SK-N-SH (cell line): ENCODE measurements at regions not wholly inside any gene's neighbourhood (a gene's known extent, or its start where the extent isn't known, plus 50 kb on each side); places are given as distances from the start of the nearest gene placed in this dataset.

Experiments used
- CTCF ChIA-PET: fragments of 300-600, 350-600 bp; formaldehyde crosslinking; extraction: SDS; loops from one replicate; lab custom pipeline; 2021; lab: Yijun Ruan, JAX
- POLR2A ChIA-PET: fragments of 350-600 bp; sonication (Branson Sonifier 250); formaldehyde crosslinking; extraction: SDS; loops from one replicate; lab custom pipeline; 2020; ENCODE audit warnings: antibody characterized with exemption, inconsistent platforms; lab: Yijun Ruan, JAX
- DNase-seq: peaks from one replicate; pipeline ENCODE4 v3.0.0; 2012
- H2AFZ ChIP-seq: fragments of 200-600 bp; sonication (generic); 2 replicates; pipeline ENCODE4 v1.8.1; 2016; ENCODE audit warnings: antibody characterized with exemption, mild to moderate bottlenecking, low read depth
- H3F3A ChIP-seq: fragments of 200-600 bp; sonication (generic); replicated peaks from 2 replicates; pipeline ENCODE3; 2016; ENCODE audit warnings: antibody characterized with exemption, mild to moderate bottlenecking; ENCODE audit not compliant: insufficient read depth
- H3K27ac ChIP-seq, 2 experiments: fragments of 200-500 bp in 1 of 2; fragments of 200-600 bp in 1 of 2; sonication (Bioruptor generic) in 1 of 2; sonication (generic), shearing (Covaris generic) in 1 of 2; 2 replicates each; pipeline versions ENCODE4 v1.5.1 to v1.6.1; 2014 to 2016; ENCODE audit warnings: low read depth in 2 of 2, inconsistent platforms in 1 of 2, low read length in 1 of 2, mild to moderate bottlenecking in 1 of 2, mixed read lengths in 1 of 2
- H3K27me3 ChIP-seq: fragments of 200-600 bp; sonication (generic), shearing (Covaris generic); 2 replicates; pipeline ENCODE4 v1.6.1; 2016; ENCODE audit warnings: mixed run types; ENCODE audit not compliant: insufficient read depth
- H3K36me3 ChIP-seq, 2 experiments: fragments of 200-500 bp in 1 of 2; fragments of 200-600 bp in 1 of 2; sonication (Bioruptor generic) in 1 of 2; sonication (generic) in 1 of 2; replicated peaks in 1 of 2; 2 replicates each; pipeline versions ENCODE3 to v1.5.1; 2014 to 2016; ENCODE audit warnings: low read length in 1 of 2, mild to moderate bottlenecking in 1 of 2; ENCODE audit not compliant: insufficient read depth in 2 of 2, control insufficient read depth in 1 of 2
- H3K4me1 ChIP-seq, 2 experiments: fragments of 200-500 bp in 1 of 2; fragments of 200-600 bp in 1 of 2; sonication (Bioruptor generic) in 1 of 2; sonication (generic), shearing (Covaris generic) in 1 of 2; 2 replicates each; pipeline versions ENCODE4 v1.5.1 to v1.6.1; 2014 to 2016; ENCODE audit warnings: low read depth in 1 of 2, low read length in 1 of 2, mixed run types in 1 of 2; ENCODE audit not compliant: insufficient read depth in 2 of 2, control insufficient read depth in 1 of 2
- H3K4me2 ChIP-seq: fragments of 200-600 bp; sonication (generic), shearing (Covaris generic); 2 replicates; pipeline ENCODE4 v1.6.1; 2017; ENCODE audit warnings: mixed run types
- H3K4me3 ChIP-seq, 2 experiments: fragments of 200-500 bp in 1 of 2; fragments of 200-600 bp in 1 of 2; sonication (Bioruptor generic) in 1 of 2; sonication (generic), shearing (Covaris generic) in 1 of 2; 2 replicates each; pipeline versions ENCODE4 v1.5.1 to v1.8.1; 2014 to 2016; ENCODE audit warnings: low read depth in 2 of 2, inconsistent platforms in 1 of 2, low read length in 1 of 2, mild to moderate bottlenecking in 1 of 2, mixed read lengths in 1 of 2, moderate library complexity in 1 of 2
- H3K79me2 ChIP-seq: fragments of 200-600 bp; sonication (generic); 2 replicates; pipeline ENCODE4 v1.8.1; 2017; ENCODE audit warnings: mild to moderate bottlenecking; ENCODE audit not compliant: insufficient read depth
- H3K9ac ChIP-seq: fragments of 200-600 bp; sonication (generic); 2 replicates; pipeline ENCODE4 v1.6.1; 2017; ENCODE audit warnings: mixed run types
- H3K9me2 ChIP-seq: fragments of 200-600 bp; sonication (generic); 2 replicates; pipeline ENCODE4 v1.6.1; 2017; ENCODE audit warnings: mixed run types
- H3K9me3 ChIP-seq: fragments of 200-600 bp; sonication (generic); 2 replicates; pipeline ENCODE4 v1.6.1; 2017; ENCODE audit warnings: mixed run types, mild to moderate bottlenecking, moderate library complexity
- H4K20me1 ChIP-seq: fragments of 200-600 bp; sonication (generic); 2 replicates; pipeline ENCODE4 v1.6.1; 2017; ENCODE audit warnings: mild to moderate bottlenecking, mixed run types; ENCODE audit not compliant: insufficient read depth
- CHD2 ChIP-seq: fragments of 150-350 bp; IDR thresholded peaks from 2 replicates; pipeline ENCODE4 v1.6.1; 2018; ENCODE audit warnings: low read length; ENCODE audit not compliant: partially characterized antibody
- EZH2phosphoT487 ChIP-seq: fragments of 200-600 bp; sonication (generic); IDR thresholded peaks from 2 replicates; pipeline ENCODE4 v1.6.1; 2017; ENCODE audit warnings: low read depth, mixed run types, mild to moderate bottlenecking, antibody characterized with exemption, moderate library complexity, borderline replicate concordance
- FOSL2 ChIP-seq: IDR thresholded peaks from 2 replicates; pipeline ENCODE4 v1.4.0; 2012; ENCODE audit warnings: low read depth, mild to moderate bottlenecking, moderate library complexity, borderline replicate concordance
- FOXM1 ChIP-seq: IDR thresholded peaks from 2 replicates; pipeline ENCODE4 v1.4.0; 2012; ENCODE audit warnings: low read depth, mild to moderate bottlenecking
- GABPA ChIP-seq: IDR thresholded peaks from 2 replicates; pipeline ENCODE4 v1.4.0; 2012; ENCODE audit warnings: low read depth, mild to moderate bottlenecking
- NRF1 ChIP-seq: IDR thresholded peaks from 2 replicates; pipeline ENCODE4 v1.6.1; 2012; ENCODE audit warnings: low read depth, mild to moderate bottlenecking, low read length
- POLR2AphosphoS5 ChIP-seq: IDR thresholded peaks from 2 replicates; pipeline ENCODE4 v1.6.1; 2012; ENCODE audit warnings: low read depth, low read length
- RFX5 ChIP-seq: IDR thresholded peaks from 2 replicates; pipeline ENCODE4 v1.6.1; 2012; ENCODE audit warnings: mild to moderate bottlenecking, improper control_type of control experiment, low read length
- RXRA ChIP-seq: IDR thresholded peaks from 2 replicates; pipeline ENCODE4 v1.4.0; 2012; ENCODE audit warnings: low read depth, mild to moderate bottlenecking, borderline replicate concordance
- SMC3 ChIP-seq: IDR thresholded peaks from 2 replicates; pipeline ENCODE4 v1.6.1; 2012; ENCODE audit warnings: low read depth, low read length, improper control_type of control experiment
- TEAD4 ChIP-seq: IDR thresholded peaks from 2 replicates; pipeline ENCODE4 v1.4.0; 2012; ENCODE audit warnings: mild to moderate bottlenecking, borderline replicate concordance; ENCODE audit not compliant: insufficient read depth
- WGBS: methylation state at CpG from one replicate; pipeline ENCODE4 v1.1.6; 2017; ENCODE audit warnings: low lambda C conversion rate; 5-methylcytosine and 5-hydroxymethylcytosine counted together
- TF ChIP-seq, protein P1 (sequence below): IDR thresholded peaks from 2 replicates; pipeline ENCODE4 v1.6.1; 2012; ENCODE audit warnings: mild to moderate bottlenecking, low read depth, low read length, moderate library complexity
- TF ChIP-seq, protein P2 (sequence below): fragments of 150-350 bp; IDR thresholded peaks from 2 replicates; pipeline ENCODE4 v1.6.1; 2017; ENCODE audit warnings: antibody characterized with exemption, low read length, low read depth, borderline replicate concordance
- TF ChIP-seq, protein P3 (sequence below): fragments of 200-600 bp; sonication (generic); IDR thresholded peaks from 2 replicates; pipeline ENCODE4 v1.6.1; 2017; ENCODE audit warnings: antibody characterized with exemption, mild to moderate bottlenecking, moderate library complexity
- TF ChIP-seq, protein P4 (sequence below): fragments of 150-350 bp; IDR thresholded peaks from 2 replicates; pipeline ENCODE4 v1.6.1; 2016; ENCODE audit warnings: mild to moderate bottlenecking, low read depth, low read length
- TF ChIP-seq, protein P5 (sequence below): IDR thresholded peaks from 2 replicates; pipeline ENCODE4; 2012

DNA sequence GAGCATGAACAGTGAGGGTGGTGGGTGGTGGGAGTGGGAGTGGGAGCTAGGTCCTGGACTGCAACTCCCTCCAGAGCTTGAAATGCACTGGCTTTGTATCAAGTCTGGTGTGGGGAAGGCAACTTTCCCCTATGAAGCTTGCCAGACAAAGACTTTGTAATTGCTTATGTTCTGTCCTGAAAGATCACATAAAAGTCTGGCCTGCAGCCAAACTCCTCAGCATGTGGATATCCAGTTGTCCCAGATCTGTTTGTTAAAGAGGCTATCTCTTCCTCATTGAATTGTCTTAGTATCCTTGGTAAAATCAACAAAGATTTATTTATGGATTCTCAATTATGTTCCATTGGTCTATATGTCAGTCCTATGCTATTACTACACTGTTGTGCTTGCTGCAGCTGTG, 607.9 kb downstream of the GLUD2 start:
- POLR2A ChIA-PET: no interaction called here
- no peak overlapping the region for H3K4me2 ChIP-seq
- H3K9ac ChIP-seq: no peak overlapping the region
- H3K9me2 ChIP-seq: no peaks in the 10 kb centered on the region
- no peaks in the 10 kb centered on the region for H3K79me2 ChIP-seq
- TF ChIP-seq, protein P1, sequence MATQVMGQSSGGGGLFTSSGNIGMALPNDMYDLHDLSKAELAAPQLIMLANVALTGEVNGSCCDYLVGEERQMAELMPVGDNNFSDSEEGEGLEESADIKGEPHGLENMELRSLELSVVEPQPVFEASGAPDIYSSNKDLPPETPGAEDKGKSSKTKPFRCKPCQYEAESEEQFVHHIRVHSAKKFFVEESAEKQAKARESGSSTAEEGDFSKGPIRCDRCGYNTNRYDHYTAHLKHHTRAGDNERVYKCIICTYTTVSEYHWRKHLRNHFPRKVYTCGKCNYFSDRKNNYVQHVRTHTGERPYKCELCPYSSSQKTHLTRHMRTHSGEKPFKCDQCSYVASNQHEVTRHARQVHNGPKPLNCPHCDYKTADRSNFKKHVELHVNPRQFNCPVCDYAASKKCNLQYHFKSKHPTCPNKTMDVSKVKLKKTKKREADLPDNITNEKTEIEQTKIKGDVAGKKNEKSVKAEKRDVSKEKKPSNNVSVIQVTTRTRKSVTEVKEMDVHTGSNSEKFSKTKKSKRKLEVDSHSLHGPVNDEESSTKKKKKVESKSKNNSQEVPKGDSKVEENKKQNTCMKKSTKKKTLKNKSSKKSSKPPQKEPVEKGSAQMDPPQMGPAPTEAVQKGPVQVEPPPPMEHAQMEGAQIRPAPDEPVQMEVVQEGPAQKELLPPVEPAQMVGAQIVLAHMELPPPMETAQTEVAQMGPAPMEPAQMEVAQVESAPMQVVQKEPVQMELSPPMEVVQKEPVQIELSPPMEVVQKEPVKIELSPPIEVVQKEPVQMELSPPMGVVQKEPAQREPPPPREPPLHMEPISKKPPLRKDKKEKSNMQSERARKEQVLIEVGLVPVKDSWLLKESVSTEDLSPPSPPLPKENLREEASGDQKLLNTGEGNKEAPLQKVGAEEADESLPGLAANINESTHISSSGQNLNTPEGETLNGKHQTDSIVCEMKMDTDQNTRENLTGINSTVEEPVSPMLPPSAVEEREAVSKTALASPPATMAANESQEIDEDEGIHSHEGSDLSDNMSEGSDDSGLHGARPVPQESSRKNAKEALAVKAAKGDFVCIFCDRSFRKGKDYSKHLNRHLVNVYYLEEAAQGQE: no peak
- TF ChIP-seq EZH2phosphoT487: no peak
- no peak for TF ChIP-seq NRF1
- no peak overlapping the region for H2AFZ ChIP-seq
- H3F3A ChIP-seq: no peaks in the 10 kb centered on the region
- no peaks in the 10 kb centered on the region for H3K27me3 ChIP-seq
- CTCF ChIA-PET: no interaction called here
- H4K20me1 ChIP-seq: no peaks in the 10 kb centered on the region
- H3K27ac ChIP-seq: no peak overlapping the region
- no peak overlapping the region for H3K4me3 ChIP-seq
- no peaks in the 10 kb centered on the region for H3K9me3 ChIP-seq
- H3K4me1 ChIP-seq: no peaks in the 10 kb centered on the region
- no peaks in the 10 kb centered on the region for H3K36me3 ChIP-seq
- no peak for DNase-seq

DNA sequence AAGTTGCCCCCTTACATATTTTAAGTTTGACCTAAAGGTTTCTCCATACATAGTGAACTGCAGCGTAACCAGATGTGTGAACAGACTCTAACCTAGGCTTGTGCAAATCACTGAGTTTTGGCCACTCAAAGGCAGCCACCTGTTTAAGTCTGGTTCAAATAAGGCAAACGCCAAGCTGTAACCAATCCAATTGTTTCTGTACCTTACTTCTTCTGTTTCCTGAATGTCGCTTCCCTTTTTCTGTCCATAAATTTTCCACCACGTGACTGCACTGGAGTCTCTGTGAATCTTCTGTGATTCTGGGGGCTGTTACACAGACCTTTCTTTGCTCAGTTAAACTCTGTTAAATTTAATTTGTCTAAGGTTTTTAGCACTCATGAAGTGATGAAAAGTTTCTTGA, 618.8 kb downstream of the GLUD2 start:
- H3K9me3 ChIP-seq: no peaks in the 10 kb centered on the region
- H3K27me3 ChIP-seq: no peaks in the 10 kb centered on the region
- H3K9me2 ChIP-seq: no peaks in the 10 kb centered on the region
- no peak overlapping the region for H3K27ac ChIP-seq
- H3F3A ChIP-seq: no peaks in the 10 kb centered on the region
- ChIA-PET POLR2A (no interaction called here), CTCF (no interaction called here)
- H2AFZ ChIP-seq: no peak overlapping the region
- 5% methylated on average over 4 of the region's 4 CpGs for WGBS
- no peak overlapping the region for H3K4me3 ChIP-seq
- H3K36me3 ChIP-seq: no peaks in the 10 kb centered on the region
- no peaks in the 10 kb centered on the region for H4K20me1 ChIP-seq
- H3K4me1 ChIP-seq: no peaks in the 10 kb centered on the region
- no peak overlapping the region for H3K9ac ChIP-seq
- no peak for DNase-seq
- no peaks in the 10 kb centered on the region for H3K79me2 ChIP-seq
- no peak overlapping the region for H3K4me2 ChIP-seq
- no peak for TF ChIP-seq FOSL2
- TF ChIP-seq SMC3: no peak
- TF ChIP-seq, protein P2, sequence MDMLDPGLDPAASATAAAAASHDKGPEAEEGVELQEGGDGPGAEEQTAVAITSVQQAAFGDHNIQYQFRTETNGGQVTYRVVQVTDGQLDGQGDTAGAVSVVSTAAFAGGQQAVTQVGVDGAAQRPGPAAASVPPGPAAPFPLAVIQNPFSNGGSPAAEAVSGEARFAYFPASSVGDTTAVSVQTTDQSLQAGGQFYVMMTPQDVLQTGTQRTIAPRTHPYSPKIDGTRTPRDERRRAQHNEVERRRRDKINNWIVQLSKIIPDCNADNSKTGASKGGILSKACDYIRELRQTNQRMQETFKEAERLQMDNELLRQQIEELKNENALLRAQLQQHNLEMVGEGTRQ: no peak
- TF ChIP-seq, protein P3, sequence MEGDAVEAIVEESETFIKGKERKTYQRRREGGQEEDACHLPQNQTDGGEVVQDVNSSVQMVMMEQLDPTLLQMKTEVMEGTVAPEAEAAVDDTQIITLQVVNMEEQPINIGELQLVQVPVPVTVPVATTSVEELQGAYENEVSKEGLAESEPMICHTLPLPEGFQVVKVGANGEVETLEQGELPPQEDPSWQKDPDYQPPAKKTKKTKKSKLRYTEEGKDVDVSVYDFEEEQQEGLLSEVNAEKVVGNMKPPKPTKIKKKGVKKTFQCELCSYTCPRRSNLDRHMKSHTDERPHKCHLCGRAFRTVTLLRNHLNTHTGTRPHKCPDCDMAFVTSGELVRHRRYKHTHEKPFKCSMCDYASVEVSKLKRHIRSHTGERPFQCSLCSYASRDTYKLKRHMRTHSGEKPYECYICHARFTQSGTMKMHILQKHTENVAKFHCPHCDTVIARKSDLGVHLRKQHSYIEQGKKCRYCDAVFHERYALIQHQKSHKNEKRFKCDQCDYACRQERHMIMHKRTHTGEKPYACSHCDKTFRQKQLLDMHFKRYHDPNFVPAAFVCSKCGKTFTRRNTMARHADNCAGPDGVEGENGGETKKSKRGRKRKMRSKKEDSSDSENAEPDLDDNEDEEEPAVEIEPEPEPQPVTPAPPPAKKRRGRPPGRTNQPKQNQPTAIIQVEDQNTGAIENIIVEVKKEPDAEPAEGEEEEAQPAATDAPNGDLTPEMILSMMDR: no peak
- no peak for TF ChIP-seq RFX5
- TF ChIP-seq FOXM1: no peak
- TF ChIP-seq, protein P4, sequence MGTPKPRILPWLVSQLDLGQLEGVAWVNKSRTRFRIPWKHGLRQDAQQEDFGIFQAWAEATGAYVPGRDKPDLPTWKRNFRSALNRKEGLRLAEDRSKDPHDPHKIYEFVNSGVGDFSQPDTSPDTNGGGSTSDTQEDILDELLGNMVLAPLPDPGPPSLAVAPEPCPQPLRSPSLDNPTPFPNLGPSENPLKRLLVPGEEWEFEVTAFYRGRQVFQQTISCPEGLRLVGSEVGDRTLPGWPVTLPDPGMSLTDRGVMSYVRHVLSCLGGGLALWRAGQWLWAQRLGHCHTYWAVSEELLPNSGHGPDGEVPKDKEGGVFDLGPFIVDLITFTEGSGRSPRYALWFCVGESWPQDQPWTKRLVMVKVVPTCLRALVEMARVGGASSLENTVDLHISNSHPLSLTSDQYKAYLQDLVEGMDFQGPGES: no peak
- no peak for TF ChIP-seq RXRA
- no peak for TF ChIP-seq CHD2
- TF ChIP-seq, protein P5, sequence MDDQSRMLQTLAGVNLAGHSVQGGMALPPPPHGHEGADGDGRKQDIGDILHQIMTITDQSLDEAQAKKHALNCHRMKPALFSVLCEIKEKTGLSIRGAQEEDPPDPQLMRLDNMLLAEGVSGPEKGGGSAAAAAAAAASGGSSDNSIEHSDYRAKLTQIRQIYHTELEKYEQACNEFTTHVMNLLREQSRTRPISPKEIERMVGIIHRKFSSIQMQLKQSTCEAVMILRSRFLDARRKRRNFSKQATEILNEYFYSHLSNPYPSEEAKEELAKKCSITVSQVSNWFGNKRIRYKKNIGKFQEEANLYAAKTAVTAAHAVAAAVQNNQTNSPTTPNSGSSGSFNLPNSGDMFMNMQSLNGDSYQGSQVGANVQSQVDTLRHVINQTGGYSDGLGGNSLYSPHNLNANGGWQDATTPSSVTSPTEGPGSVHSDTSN: no peak
- TF ChIP-seq TEAD4: no peak
- no peak for TF ChIP-seq GABPA
- no peak for TF ChIP-seq POLR2AphosphoS5
